HEK293 (cell line): ENCODE measurements at regions not wholly inside any gene's neighbourhood (a gene's known extent, or its start where the extent isn't known, plus 50 kb on each side); places are given as distances from the start of the nearest gene placed in this dataset.

Experiments used
- CTCF ChIA-PET: fragments of 350-600 bp; formaldehyde crosslinking; extraction: SDS; loops from one replicate; lab custom pipeline; 2021; ENCODE audit warnings: antibody characterized with exemption; lab: Yijun Ruan, JAX
- POLR2A ChIA-PET: fragments of 300-600 bp; formaldehyde crosslinking; extraction: SDS; loops from one replicate; lab custom pipeline; 2020; ENCODE audit warnings: antibody characterized with exemption, inconsistent platforms; lab: Yijun Ruan, JAX
- H3K27ac ChIP-seq: fragments of 200-500 bp; sonication (Bioruptor generic); 2 replicates; pipeline ENCODE4 v1.5.1; 2014; ENCODE audit warnings: low read depth, low read length, control low read depth, inconsistent platforms; ENCODE audit errors: extremely low read depth
- H3K36me3 ChIP-seq, 2 experiments: fragments of 200-500 bp in 1 of 2; sonication (Bioruptor generic) in 1 of 2; 1 replicate in 1 of 2; 2 replicates in 1 of 2; pipeline ENCODE4 v1.5.1; 2014 to 2017; ENCODE audit warnings: inconsistent platforms in 2 of 2, low read length in 2 of 2; ENCODE audit not compliant: control insufficient read depth in 2 of 2, insufficient read depth in 1 of 2
- H3K4me1 ChIP-seq: fragments of 200-500 bp; sonication (Bioruptor generic); 2 replicates; pipeline ENCODE4 v1.5.1; 2014; ENCODE audit warnings: mild to moderate bottlenecking, low read length, inconsistent platforms; ENCODE audit not compliant: control insufficient read depth, insufficient read depth
- H3K4me3 ChIP-seq: 2 replicates; pipeline ENCODE4 v1.5.1; 2011; ENCODE audit warnings: low read depth, mild to moderate bottlenecking, control low read depth, low read length, moderate library complexity
- H3K9me3 ChIP-seq: fragments of 200-500 bp; sonication (Bioruptor generic); 2 replicates; pipeline ENCODE4 v1.5.1; 2014; ENCODE audit warnings: low read depth, low read length, inconsistent platforms; ENCODE audit not compliant: control insufficient read depth, insufficient read depth
- GLIS1 ChIP-seq: fragments of 450-650 bp; formaldehyde crosslinking; IDR thresholded peaks from 2 replicates; pipeline ENCODE4 v1.5.1; 2016; ENCODE audit warnings: missing biosample characterization, missing genetic modification characterization
- HOXA7 ChIP-seq: sonication (generic); formaldehyde crosslinking; IDR thresholded peaks from 2 replicates; pipeline ENCODE4 v1.8.1; 2022; ENCODE audit warnings: missing genetic modification reagents, borderline replicate concordance
- PBX3 ChIP-seq: sonication (generic); formaldehyde crosslinking; IDR thresholded peaks from 2 replicates; pipeline ENCODE4 v1.8.1; 2022; ENCODE audit warnings: mild to moderate bottlenecking, moderate library complexity, missing genetic modification reagents
- PRDM10 ChIP-seq: fragments of 450-650 bp; formaldehyde crosslinking; IDR thresholded peaks from 2 replicates; pipeline ENCODE4 v1.5.1; 2016; ENCODE audit warnings: missing biosample characterization, missing genetic modification characterization
- RBAK ChIP-seq: fragments of 450-650 bp; formaldehyde crosslinking; IDR thresholded peaks from 2 replicates; pipeline ENCODE4 v1.5.1; 2016; ENCODE audit warnings: missing biosample characterization, missing genetic modification characterization
- SCRT2 ChIP-seq: fragments of 450-650 bp; formaldehyde crosslinking; IDR thresholded peaks from 2 replicates; pipeline ENCODE4 v1.5.1; 2016; ENCODE audit warnings: missing biosample characterization, missing genetic modification characterization
- TSHZ1 ChIP-seq: fragments of 450-650 bp; formaldehyde crosslinking; IDR thresholded peaks from 2 replicates; pipeline ENCODE4 v1.5.1; 2016; ENCODE audit warnings: missing biosample characterization, missing genetic modification characterization, borderline replicate concordance
- ZBTB48 ChIP-seq: fragments of 450-650 bp; formaldehyde crosslinking; IDR thresholded peaks from 2 replicates; pipeline ENCODE4 v1.5.1; 2016; ENCODE audit warnings: missing biosample characterization, missing genetic modification characterization
- ZBTB49 ChIP-seq: fragments of 450-650 bp; formaldehyde crosslinking; IDR thresholded peaks from 2 replicates; pipeline ENCODE4 v1.5.1; 2016; ENCODE audit warnings: missing biosample characterization, missing genetic modification characterization, low read depth
- ZNF112 ChIP-seq: fragments of 450-650 bp; formaldehyde crosslinking; IDR thresholded peaks from 2 replicates; pipeline ENCODE4 v1.5.0; 2017; ENCODE audit warnings: missing biosample characterization, missing genetic modification characterization
- ZNF121 ChIP-seq: fragments of 450-650 bp; formaldehyde crosslinking; IDR thresholded peaks from 2 replicates; pipeline ENCODE4 v1.5.1; 2016; ENCODE audit warnings: missing biosample characterization, missing genetic modification characterization
- ZNF24 ChIP-seq: fragments of 450-650 bp; formaldehyde crosslinking; IDR thresholded peaks from 2 replicates; pipeline ENCODE4 v1.5.1; 2016; ENCODE audit warnings: missing biosample characterization, missing genetic modification characterization
- ZNF248 ChIP-seq: fragments of 450-650 bp; formaldehyde crosslinking; IDR thresholded peaks from 2 replicates; pipeline ENCODE4 v1.5.1; 2017; ENCODE audit warnings: missing biosample characterization, missing genetic modification characterization
- ZNF280C ChIP-seq: fragments of 450-650 bp; formaldehyde crosslinking; IDR thresholded peaks from 2 replicates; pipeline ENCODE4 v1.5.1; 2016; ENCODE audit warnings: missing biosample characterization, missing genetic modification characterization
- ZNF280D ChIP-seq: fragments of 450-650 bp; formaldehyde crosslinking; IDR thresholded peaks from 2 replicates; pipeline ENCODE4 v1.5.1; 2016; ENCODE audit warnings: missing biosample characterization, missing genetic modification characterization
- ZNF513 ChIP-seq: fragments of 450-650 bp; IDR thresholded peaks from 2 replicates; pipeline ENCODE4 v1.5.1; 2018; ENCODE audit warnings: missing biosample characterization, missing genetic modification characterization
- ZNF558 ChIP-seq: fragments of 450-650 bp; formaldehyde crosslinking; IDR thresholded peaks from 2 replicates; pipeline ENCODE4 v1.5.1; 2016; ENCODE audit warnings: missing biosample characterization, missing genetic modification characterization
- ZNF561 ChIP-seq: fragments of 450-650 bp; IDR thresholded peaks from 2 replicates; pipeline ENCODE4 v1.5.1; 2018; ENCODE audit warnings: missing biosample characterization, missing genetic modification characterization, borderline replicate concordance

- H3K27ac ChIP-seq = no peak overlapping the region
- ChIA-PET POLR2A (no interaction called here), CTCF (no interaction called here)
- H3K4me3 ChIP-seq = no peak overlapping the region
- TF ChIP-seq PRDM10 (tag by site-specific recombination) = no peak
- no peak for TF ChIP-seq TSHZ1 (tag by site-specific recombination)
- no peak for TF ChIP-seq PBX3 (CRISPR knock-in tag)
- no peak for TF ChIP-seq GLIS1 (tag by site-specific recombination)
- no peak for TF ChIP-seq ZNF248 (tag by site-specific recombination)
- TF ChIP-seq ZNF513 (tag by site-specific recombination) = no peak
- TF ChIP-seq ZNF280C (tag by site-specific recombination) = no peak
- no peak for TF ChIP-seq SCRT2 (tag by site-specific recombination)
- TF ChIP-seq ZNF112 (tag by site-specific recombination) = no peak
- no peak for TF ChIP-seq HOXA7 (CRISPR knock-in tag)
- TF ChIP-seq ZNF558 (tag by site-specific recombination) = no peak
- no peak for TF ChIP-seq RBAK (tag by site-specific recombination)
- TF ChIP-seq ZNF24 = no peak
- TF ChIP-seq ZBTB49 (tag by site-specific recombination) = no peak
- no peak for TF ChIP-seq ZNF561 (tag by site-specific recombination)
- no peak for TF ChIP-seq ZNF121 (tag by site-specific recombination)
- TF ChIP-seq ZNF280D = no peak
- no peak for TF ChIP-seq ZBTB48 (tag by site-specific recombination)
- no peaks in the 10 kb centered on the region for H3K36me3 ChIP-seq
- no peaks in the 10 kb centered on the region for H3K9me3 ChIP-seq
- H3K4me1 ChIP-seq = no peaks in the 10 kb centered on the region
These were observed 211.0 kb upstream of the TTC14 start for GRCh38 chr3:180391001-180391400.
